ENCODE measurements at regions not wholly inside any gene's neighbourhood (a gene's known extent, or its start where the extent isn't known, plus 50 kb on each side); places are given as distances from the start of the nearest gene placed in this dataset.

- TF ChIP-seq CHD2 (IDR thresholded peaks at IDR 0.05; ENCODE audit: low read length, partially characterized antibody) = no peak
- no peak for TF ChIP-seq TAF1 (IDR thresholded peaks at IDR 0.05; ENCODE audit: borderline replicate concordance, low read depth, low read length)
- TF ChIP-seq MXI1 (IDR thresholded peaks at IDR 0.05; ENCODE audit: low read depth, low read length) = no peak
- no peak for TF ChIP-seq MAX (IDR thresholded peaks at IDR 0.05; ENCODE audit: low read depth)
These were observed 223.3 kb downstream of the PIK3R1 start for GRCh38 chr5:68438876-68439275.
